Thyroid gland (tissue), 4 donors: ENCODE measurements at regions not wholly inside any gene's neighbourhood (a gene's known extent, or its start where the extent isn't known, plus 50 kb on each side); places are given as distances from the start of the nearest gene placed in this dataset.

Source experiments
- POLR2A ChIP-seq, 2 donors: fragments of 450-650 bp; IDR thresholded peaks; one replicate each; pipeline ENCODE4 v1.6.1; 2017; ENCODE audit warnings: antibody characterized with exemption in 2 of 2, mild to moderate bottlenecking in 2 of 2, moderate library complexity in 1 of 2
- TF ChIP-seq, protein P1 (sequence below), 6 experiments: fragments of 200-600 bp in 3 of 6; fragments of 450-650 bp in 3 of 6; sonication (generic) in 3 of 6; IDR thresholded peaks; one replicate each; pipeline ENCODE4 v1.5.1; 2016 to 2019; ENCODE audit warnings: antibody characterized with exemption in 6 of 6, mild to moderate bottlenecking in 2 of 6, inconsistent platforms in 1 of 6, moderate library complexity in 1 of 6

DNA sequence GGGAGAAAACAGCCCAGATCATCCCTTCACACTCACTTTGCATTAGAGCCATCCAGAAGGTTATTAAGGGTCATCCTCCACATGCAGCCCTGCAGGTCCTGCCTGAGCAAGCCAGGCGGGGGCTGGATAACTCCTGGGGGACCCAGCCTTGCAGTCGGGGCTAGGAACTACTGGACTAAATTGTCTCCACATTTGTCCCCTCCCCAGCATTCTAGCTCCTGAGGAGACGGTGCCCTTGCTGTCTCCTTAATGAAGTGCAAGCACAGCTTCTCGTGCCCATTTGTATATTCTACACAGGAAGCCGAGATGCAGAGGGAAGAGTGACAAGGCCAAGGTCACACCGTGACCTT lies 185.2 kb downstream of the C16orf95 start:
- TF ChIP-seq POLR2A (IDR thresholded peaks at IDR 0.05) = no peak
- TF ChIP-seq, protein P1, sequence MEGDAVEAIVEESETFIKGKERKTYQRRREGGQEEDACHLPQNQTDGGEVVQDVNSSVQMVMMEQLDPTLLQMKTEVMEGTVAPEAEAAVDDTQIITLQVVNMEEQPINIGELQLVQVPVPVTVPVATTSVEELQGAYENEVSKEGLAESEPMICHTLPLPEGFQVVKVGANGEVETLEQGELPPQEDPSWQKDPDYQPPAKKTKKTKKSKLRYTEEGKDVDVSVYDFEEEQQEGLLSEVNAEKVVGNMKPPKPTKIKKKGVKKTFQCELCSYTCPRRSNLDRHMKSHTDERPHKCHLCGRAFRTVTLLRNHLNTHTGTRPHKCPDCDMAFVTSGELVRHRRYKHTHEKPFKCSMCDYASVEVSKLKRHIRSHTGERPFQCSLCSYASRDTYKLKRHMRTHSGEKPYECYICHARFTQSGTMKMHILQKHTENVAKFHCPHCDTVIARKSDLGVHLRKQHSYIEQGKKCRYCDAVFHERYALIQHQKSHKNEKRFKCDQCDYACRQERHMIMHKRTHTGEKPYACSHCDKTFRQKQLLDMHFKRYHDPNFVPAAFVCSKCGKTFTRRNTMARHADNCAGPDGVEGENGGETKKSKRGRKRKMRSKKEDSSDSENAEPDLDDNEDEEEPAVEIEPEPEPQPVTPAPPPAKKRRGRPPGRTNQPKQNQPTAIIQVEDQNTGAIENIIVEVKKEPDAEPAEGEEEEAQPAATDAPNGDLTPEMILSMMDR (IDR thresholded peaks at IDR 0.05) = no peak
